Stimulated activated CD8-positive, alpha-beta memory T cell treated with anti-CD3 and anti-CD28 coated beads, Interleukin-12 subunit alpha, Interleukin-12 subunit beta, amount 100 ng/mL, for 1 hour (primary cell): ENCODE measurements at regions not wholly inside any gene's neighbourhood (a gene's known extent, or its start where the extent isn't known, plus 50 kb on each side); places are given as distances from the start of the nearest gene placed in this dataset.
"Not testable (repeated sequence)": the region's sequence is repeated elsewhere in the genome, so short reads cannot be mapped to it uniquely, and the experiment has no call there.

Experiments used
- DNase-seq: peaks from one replicate; pipeline ENCODE4 v3.0.0-alpha.2; 2020; ENCODE audit warnings: low read depth

DNA sequence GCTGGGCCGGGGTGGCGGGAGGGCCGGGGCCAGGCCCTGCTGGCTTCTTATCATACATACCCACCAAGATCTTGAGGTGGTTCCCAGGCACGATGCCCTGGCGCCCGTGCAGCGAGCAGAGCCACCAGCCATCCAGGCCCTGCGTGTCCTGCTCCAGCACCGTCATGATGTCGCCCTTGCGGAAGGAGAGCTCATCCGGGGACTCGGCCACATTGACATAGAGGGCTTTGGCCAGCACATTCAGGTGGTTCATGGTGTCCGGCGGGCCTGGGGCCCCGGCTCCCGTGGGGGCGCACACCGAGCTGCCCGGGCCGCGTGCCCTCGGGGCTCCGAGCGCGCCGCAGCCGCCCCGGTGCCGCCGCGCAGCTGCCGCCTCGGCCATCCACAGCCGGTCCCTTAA lies 467.5 kb downstream of the GOLGA6L6 start:
- not testable (repeated sequence) for DNase-seq

DNA sequence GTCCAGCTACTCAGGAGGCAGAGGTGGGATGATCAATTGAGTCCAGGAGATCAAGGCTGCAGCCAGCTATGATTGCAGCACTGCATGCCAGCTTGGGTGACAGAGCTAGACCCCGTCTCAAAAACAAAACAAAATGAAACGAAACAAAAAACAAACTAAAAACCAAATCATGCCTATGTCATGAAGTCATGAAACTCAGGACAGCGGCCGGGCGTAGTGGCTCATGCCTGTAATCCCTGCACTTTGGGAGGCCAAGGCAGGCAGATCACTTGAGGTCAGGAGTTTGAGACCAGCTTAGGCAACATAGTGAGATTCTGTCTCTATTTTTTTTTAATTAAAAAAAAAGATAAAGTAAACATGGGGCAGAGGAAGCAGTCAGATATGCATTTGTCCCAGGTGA lies 472.6 kb downstream of the GOLGA6L6 start:
- DNase-seq = not testable (repeated sequence)

DNA sequence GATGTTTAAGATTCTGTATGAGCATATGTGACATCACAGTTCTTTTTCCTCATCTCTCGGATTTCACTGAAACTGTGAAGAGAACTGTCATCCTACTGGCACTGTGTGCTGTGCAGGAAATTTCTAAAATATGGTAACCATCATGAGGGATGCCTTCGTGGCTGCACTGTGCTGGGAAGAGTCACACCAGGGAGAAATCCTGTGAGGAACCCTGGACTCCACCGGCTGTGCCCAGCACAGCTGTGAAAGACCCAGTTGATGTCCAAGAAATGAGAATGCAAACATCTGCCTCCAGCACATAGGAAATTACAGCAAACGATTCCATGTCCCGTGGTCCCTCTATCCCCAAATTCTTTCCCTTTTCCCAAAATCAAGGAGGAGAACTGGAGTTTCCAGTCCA lies 475.4 kb downstream of the GOLGA6L6 start:
- DNase-seq = not testable (repeated sequence)

DNA sequence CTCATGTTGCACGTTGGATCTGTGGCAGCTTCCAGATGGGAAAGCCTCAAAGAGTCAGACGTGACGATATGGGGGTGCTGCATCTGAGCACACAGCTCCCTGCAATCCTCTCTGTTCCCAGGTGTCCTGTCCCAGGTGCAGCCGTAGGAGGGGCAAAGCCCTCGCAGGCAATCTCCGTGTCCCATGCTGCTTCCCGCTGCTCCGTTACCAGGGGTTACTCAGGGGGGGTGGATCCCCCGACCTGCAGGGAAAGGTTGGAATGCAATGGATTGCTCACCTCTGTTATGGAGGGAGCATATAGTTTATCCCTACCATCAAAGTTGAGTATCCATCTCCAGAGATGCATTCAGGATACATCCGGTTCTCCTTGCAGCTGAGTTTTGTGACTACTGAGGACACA lies 476.1 kb downstream of the GOLGA6L6 start:
- not testable (repeated sequence) for DNase-seq

DNA sequence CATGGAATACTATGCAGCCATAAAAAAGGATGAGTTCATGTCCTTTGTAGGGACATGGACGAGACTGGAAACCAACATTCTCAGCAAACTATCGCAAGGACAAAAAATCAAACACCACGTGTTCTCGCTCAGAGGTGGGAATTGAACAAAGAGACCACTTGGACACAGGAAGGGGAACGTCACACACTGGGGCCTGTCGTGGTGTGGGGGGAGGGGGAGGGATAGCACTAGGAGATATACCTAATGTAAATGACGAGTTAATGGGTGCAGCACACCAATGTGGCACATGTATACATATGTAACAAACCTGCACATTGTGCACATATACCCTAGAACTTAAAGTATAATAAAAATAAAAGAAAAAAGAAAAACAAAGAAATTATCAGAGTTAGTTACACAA lies 478.4 kb downstream of the GOLGA6L6 start:
- not testable (repeated sequence) for DNase-seq

DNA sequence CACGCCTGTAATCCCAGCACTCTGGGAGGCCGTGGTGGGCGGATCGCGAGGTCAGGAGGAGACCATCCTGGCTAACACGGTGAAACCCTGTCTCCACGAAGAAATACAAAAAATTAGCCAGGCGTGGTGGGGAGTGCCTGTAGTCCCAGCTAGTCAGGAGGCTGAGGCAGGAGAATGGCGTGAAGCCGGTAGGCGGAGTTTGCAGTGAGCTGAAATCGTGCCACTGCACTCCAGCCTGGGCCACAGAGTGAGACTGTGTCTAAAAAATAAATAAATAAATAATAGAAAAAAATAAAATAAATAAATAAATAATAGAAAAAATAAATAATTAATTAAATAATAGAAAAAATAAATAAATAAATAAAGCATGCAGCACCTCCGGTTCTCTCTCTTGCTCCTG lies 480.8 kb downstream of the GOLGA6L6 start:
- not testable (repeated sequence) for DNase-seq

DNA sequence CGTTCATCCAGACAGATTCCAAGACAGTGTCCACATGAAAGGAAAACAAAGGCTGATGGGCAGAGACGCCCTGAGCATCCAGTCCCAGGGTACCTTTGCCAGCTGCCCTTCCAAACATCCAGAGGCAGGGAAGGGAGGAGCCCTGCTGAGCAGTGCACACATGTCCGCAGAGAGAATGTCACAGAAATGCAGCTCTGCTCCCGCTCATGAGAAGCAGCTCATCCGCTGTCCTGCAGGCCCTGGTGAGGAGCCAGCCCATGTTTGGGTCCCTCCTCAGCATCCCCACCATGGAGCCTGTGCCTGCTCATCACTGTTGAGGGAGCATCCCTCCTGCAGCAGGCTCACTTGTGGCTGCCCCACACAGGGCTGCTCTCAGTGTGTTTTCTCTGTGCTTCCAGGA lies 484.7 kb downstream of the GOLGA6L6 start:
- not testable (repeated sequence) for DNase-seq

DNA sequence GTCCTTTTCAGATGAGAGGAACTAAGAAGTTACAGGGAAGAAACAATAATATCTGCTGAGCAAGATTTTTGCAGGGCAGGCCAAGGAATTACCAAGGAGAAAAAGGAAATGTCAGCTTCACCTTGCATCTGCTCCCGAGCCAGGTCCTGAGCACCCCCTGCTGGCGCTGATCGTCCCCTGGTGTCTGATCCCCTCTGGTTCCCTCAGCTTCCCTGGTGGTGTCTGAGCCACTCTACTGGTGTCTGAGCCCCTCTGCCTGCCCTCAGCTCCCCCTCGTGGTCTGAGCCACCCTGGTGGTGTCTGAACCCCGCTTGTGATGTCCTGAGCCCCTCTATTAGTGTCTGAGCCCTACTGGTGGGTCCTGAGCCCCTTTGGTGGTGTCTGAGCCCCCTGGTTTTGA lies 485.7 kb downstream of the GOLGA6L6 start:
- DNase-seq = not testable (repeated sequence)

DNA sequence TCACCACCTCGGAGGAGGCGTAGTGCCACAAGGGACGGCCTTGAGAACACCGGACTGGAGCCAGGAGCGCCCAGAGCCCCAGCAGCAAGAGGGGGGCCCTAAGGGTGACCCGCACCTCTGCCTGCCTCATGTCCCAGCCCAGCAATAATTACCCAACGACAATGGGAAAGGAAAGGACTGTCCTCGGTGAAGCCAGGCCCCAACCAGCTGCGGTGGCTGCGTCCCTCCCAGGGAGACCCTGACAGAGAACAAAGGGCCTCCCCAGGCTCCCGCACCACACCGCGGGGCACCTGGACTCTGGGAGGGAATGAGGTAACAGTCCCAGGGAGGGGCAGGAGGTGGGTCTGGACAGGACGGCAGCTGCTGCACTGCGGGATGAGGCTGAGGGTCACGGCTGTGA lies 493.4 kb downstream of the GOLGA6L6 start:
- DNase-seq = not testable (repeated sequence)

DNA sequence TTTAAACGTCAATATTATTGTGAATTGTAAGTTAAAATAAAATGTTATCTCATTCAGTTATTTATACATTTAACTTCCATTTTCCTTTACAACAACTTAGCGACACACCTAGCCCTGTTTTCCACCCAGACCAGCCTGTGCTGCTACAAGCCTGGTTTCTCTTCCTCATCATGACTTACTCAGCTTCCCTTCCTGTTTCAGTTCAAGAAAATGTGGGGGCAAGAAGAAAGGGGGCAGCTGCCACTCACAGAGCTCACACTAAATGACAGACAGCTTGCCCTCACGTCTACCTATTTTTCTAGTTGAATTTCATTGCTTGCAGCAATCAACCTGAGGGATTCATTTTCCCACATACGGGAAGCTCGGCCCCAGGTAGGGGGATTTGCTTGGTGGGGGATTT lies 496.4 kb downstream of the GOLGA6L6 start:
- DNase-seq = not testable (repeated sequence)

DNA sequence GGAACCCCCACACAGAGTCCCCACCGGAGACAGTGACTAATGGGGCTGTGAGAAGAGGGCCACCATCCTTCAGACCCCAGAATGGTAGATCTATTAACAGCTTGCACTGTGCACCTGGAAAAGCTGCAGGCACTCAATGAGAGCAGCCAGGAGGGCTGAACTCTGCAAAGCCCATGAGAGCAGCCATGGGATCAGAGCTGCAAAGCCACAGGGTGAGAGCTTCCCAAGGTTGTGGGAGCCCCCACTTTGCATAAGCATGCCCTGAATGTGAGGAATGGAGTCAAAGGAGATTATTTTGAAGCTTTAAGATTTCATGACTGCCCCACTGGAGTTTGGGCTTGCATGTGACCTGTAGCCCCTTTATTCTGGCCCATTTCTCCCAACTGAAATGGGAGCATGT lies 500.9 kb downstream of the GOLGA6L6 start:
- not testable (repeated sequence) for DNase-seq

DNA sequence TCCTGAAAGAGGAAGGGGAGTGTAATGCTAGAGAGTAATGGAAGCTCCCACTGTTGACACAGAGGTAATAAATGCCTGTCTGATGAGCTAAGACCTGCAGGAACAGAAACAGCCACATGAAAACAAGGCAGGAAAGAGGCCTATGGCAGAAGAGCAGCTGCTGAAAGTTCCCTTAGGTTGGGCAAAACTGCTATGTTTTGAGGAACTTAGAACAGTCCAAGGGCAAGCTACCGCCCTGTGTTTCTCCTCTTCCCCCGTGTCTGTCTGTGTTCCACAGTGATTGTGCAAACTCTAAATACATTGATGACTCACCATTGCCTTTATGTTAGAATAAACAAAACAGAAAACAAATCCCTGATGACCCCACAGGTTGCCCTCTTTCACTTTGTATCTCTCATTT lies 516.6 kb downstream of the GOLGA6L6 start:
- DNase-seq = not testable (repeated sequence)

DNA sequence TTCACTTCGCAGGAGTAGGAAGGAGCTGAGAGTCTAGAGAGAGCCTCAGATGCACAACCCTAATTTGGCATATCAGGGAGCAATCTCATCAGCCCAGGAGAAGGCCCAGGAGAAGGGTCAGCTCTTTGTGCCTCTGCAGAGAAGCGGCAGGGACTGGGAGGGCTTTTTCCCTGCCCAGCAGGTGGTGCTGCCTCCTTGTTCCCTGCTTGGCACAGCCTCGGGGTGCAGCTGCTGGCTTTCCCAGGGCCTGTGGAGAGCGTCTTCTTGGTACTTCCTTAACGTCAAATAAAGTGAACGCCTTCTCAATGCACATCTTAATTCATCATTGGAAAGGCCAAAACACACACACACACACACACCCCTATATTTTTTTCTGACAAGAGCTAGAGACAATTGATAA lies 519.3 kb downstream of the GOLGA6L6 start:
- not testable (repeated sequence) for DNase-seq

DNA sequence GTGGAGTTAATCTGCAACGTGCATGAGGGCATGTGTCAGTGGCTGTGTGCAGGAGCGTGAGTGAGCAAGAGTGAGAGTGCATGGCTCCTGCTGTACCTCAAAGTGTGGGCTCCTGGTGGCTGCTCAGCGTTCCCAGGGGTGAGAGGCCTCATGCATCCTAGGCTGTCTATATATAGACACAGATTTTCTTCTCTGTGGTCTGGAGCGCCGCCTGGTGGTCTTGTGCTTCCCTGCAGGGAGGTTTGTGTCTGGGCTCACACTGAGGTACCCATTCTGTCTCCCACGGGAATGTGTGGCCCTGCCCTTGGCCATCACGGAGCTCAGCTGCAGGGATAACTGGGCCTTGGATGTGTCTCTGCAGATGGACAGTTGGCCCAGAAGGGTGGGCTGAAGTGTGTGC lies 520.2 kb downstream of the GOLGA6L6 start:
- DNase-seq = not testable (repeated sequence)

DNA sequence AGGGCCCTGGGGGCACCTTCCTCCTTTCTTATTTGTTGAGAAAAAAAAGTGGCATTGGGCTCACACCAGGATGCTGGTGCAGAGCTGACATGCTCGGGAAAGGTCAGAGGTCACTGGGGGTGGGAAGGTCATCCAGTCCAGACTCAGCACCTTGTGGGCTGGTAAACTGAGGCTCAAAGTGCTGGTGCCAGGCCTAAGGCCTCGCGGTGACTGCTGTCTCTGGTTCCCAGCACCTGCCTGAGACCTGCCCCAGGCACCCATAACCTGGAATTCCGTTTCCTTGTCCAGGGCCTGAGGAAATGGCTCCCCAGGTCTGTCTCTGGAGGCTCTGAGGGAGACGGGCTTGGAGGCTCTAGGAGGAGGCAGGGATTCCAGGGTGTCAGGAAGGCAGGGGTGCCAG lies 521.0 kb downstream of the GOLGA6L6 start:
- DNase-seq = not testable (repeated sequence)

DNA sequence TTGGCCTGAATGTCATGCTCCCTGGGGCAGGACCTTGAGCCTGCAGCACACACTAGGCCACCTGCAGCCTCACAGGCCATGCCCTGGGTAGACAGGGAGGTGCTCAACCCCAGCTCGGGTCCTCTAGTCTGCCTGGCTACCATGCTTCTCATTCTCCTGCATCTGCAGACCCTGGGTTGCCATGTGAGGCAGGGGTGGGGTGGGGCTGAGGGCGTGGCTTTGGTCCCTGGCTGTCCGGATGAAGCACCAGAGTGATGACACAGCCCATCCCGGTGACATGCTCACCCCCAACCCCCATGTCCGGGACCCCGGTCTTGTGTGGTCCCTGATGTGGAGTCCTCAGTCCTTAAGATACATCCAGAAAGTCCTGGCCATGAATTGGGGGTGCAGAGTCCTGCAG lies 521.8 kb downstream of the GOLGA6L6 start:
- not testable (repeated sequence) for DNase-seq

DNA sequence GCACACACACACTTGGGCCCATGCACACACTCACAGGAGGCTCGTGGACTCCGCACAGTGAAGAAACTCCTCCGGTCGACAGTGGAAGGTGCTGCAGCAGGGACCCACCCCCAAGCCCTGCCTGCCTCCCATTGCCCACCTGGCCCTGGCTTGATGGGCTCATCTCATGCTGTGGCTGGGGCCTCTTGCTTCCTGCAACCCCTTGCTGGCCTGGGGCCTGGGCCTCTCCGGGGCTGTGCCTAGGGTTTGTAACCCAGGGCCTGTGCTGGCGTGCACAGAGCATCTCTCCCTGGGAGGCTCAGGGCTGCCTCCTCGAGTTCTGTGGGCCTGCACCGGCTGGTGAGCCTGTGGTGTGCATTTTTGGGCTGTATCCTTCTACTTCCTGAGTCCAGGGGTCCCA lies 524.0 kb downstream of the GOLGA6L6 start:
- DNase-seq = not testable (repeated sequence)

DNA sequence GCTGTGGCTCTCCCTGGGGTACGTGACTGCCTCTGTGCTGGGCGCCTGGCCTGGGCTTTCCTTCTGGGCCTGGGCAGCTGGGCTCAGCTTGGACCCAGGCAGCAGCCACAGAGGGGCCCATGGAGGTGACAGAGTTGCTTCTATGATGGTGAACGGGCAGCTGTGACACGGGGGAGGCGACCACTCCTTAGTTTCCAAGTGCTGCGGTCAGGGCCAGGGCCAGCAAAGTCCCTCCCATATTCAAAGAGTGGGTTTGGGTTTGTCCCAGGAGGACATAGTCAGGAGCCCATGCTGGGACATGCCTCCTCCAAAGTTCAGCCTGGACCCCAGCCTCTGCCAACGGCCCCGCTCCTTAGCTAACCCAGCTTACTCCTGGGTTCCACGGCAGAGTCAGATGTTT lies 524.7 kb downstream of the GOLGA6L6 start:
- DNase-seq = not testable (repeated sequence)

DNA sequence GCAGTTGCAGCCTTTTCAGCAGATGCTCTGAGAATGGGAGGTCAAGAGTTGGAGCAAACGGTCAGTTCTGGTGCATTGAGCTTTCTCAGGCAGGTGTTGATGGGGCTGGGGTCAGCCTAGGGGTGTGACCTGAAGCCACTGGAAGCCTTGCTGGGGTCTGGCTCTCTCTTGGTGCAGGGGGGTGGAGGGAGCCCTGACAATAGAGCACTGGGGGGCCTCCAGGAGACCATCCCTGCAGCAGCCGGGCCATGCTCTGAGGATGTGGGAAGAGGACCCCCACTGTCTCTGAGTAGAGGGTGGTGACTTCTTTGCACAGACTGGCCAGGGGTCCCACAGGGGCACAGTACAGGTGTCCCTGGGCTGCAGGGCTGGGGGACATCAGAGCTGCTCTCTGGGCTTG lies 528.8 kb downstream of the GOLGA6L6 start:
- not testable (repeated sequence) for DNase-seq

DNA sequence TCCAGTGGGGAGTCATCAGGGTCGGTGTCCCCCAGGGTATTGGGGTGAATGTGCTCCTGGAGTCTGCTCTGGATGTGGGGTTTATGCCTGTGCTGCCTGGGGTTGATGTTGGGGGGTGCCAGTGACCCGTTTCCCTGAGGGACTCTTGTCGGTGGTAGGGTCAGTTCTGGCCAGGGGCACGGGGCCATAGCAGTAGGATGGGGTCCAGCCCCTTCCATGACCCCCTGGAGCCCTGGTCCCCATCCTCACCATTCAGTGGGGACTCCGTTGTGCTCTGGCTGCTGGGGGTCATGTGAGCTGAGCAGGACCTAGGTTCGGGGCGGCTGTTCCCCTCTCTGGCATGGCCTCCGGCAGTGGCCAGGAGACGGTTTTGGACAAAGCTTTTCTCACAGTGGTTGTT lies 530.8 kb downstream of the GOLGA6L6 start:
- DNase-seq = not testable (repeated sequence)

DNA sequence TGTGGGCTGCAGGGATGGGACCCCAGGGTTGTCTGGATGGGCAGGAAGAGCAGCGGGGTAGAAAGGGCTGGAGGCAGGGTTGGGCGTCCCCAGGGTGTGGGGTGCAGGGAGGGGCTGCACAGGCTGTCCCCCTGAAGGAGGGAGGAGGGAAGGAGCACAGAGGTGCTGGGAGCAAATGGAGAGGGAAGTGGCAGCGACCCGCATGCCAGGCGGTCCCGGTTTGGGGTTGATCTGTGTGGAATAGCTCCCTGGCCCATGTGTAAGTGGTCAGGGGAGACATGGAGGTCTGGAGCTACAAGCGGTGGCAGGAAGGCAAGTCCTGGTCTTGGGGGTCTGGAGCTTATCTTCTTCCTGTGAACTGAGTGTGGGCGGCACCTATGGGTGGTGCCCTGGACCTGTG lies 532.0 kb downstream of the GOLGA6L6 start:
- DNase-seq = not testable (repeated sequence)

DNA sequence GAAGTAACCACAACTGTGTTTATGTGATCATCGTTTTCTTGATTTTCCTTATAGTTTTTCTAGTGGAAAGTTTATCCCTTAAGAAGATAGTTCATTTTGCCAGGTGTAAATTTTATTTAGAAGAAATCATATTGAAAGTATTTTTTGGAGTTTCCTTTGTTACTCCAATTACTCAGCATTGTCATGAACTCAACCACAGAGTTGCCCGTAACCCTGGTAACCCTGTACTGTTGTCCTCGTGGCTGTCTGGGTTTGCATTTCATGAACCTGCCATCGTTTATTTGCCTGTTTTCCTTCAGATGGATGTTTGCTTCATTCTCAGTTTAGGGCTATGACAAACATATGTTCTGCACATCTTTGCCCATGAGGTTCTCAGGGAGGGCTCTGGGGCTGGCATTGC lies 534.3 kb downstream of the GOLGA6L6 start:
- DNase-seq = not testable (repeated sequence)

DNA sequence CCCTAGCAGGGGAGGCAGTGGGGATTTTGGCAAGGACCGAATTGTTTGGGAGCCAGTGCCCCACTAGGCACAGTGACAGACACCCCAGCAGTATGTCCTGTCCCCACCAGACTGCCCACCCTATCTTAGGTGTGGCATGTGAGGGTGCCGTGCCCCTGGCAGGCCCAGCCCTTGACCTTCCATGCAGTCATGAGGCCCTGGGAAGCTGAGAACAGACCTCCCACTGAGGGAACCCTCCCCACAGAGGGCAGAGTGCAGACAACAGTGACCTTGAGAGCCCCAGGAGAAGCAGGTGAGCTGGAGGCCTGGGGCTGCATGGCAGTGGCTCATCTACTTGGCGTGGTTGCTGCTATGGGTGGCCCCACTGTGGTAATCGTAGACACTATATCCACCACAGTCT lies 538.1 kb downstream of the GOLGA6L6 start:
- DNase-seq = not testable (repeated sequence)

DNA sequence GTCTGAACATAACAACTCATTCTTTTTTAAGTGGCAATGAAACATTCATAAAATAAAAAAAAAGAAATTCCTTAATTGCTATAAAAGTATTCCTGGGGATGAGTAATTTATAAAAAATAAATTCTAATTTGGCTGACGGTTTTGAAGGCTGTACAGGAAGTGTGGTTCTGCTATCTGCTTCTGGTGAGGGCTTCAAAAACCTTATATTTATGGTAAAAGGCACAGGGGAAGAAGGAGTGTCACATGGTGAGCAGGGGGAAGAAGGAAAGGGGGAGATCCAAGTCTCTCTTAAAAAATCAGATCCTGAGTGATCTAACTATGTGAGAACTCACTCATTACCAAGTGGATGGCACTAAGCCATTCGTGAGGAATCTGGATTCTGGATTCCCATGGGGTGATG lies 539.0 kb downstream of the GOLGA6L6 start:
- not testable (repeated sequence) for DNase-seq
